Tibial nerve (tissue), 4 donors: ENCODE measurements at regions not wholly inside any gene's neighbourhood (a gene's known extent, or its start where the extent isn't known, plus 50 kb on each side); places are given as distances from the start of the nearest gene placed in this dataset.

Experiments
- DNase-seq, 2 donors: peaks; one replicate each; pipeline ENCODE4 v3.0.0-alpha.2; 2019; ENCODE audit warnings: low spot score in 2 of 2
- H3K27ac ChIP-seq, 4 donors: fragments of 200-600 bp; sonication (generic) in 3 of 4; one replicate each; pipeline ENCODE4 v1.5.1; 2017 to 2019; ENCODE audit warnings: mild to moderate bottlenecking in 1 of 4
- H3K27me3 ChIP-seq, 2 donors: fragments of 200-600 bp; sonication (generic) in 1 of 2; one replicate each; pipeline versions ENCODE4 v1.5.1 to v1.6.0; 2017 to 2019
- H3K36me3 ChIP-seq, 3 donors: fragments of 200-600 bp; sonication (generic); one replicate each; pipeline ENCODE4 v1.5.1; 2018 to 2019
- H3K4me1 ChIP-seq, 4 donors: fragments of 200-600 bp; sonication (generic) in 3 of 4; one replicate each; pipeline ENCODE4 v1.5.1; 2017 to 2019
- H3K4me3 ChIP-seq, 4 donors: fragments of 200-600 bp; sonication (generic) in 3 of 4; one replicate each; pipeline ENCODE4 v1.5.1; 2017 to 2019; ENCODE audit warnings: mild to moderate bottlenecking in 1 of 4, moderate library complexity in 1 of 4
- H3K9me3 ChIP-seq, 4 donors: fragments of 200-600 bp; sonication (generic) in 3 of 4; one replicate each; pipeline ENCODE4 v1.5.1; 2017 to 2019
- CTCF ChIP-seq, 5 experiments: fragments of 200-600 bp in 3 of 5; fragments of 450-650 bp in 2 of 5; sonication (generic) in 3 of 5; IDR thresholded peaks; one replicate each; pipeline ENCODE4 v1.5.1; 2016 to 2019; ENCODE audit warnings: antibody characterized with exemption in 5 of 5, mild to moderate bottlenecking in 3 of 5, moderate library complexity in 2 of 5
- EP300 ChIP-seq, 2 donors: sonication (generic); formaldehyde crosslinking; IDR thresholded peaks; one replicate each; pipeline ENCODE4 v1.6.1; 2017; ENCODE audit warnings: antibody characterized with exemption in 2 of 2, mild to moderate bottlenecking in 1 of 2
- POLR2A ChIP-seq, 2 donors: fragments of 450-650 bp; IDR thresholded peaks; one replicate each; pipeline ENCODE4 v1.6.1; 2017; ENCODE audit warnings: antibody characterized with exemption in 2 of 2, mild to moderate bottlenecking in 2 of 2, moderate library complexity in 2 of 2
- WGBS, 2 donors: methylation state at CpG; one replicate each; pipeline ENCODE4 v1.1.5; 2018; 5-methylcytosine and 5-hydroxymethylcytosine counted together

- Histone ChIP-seq H3K4me3 (no peak overlapping the region), H3K9me3 (no peaks in the 10 kb centered on the region), H3K4me1 (no peaks in the 10 kb centered on the region), H3K27ac (no peak overlapping the region), H3K27me3 (no peaks in the 10 kb centered on the region), H3K36me3 (no peaks in the 10 kb centered on the region)
- 76 to 79% methylated on average over 1 of the region's 1 CpG for whole genome bisulfite sequencing, 2 donors
- TF ChIP-seq CTCF (IDR thresholded peaks at IDR 0.05) (no peak), POLR2A (IDR thresholded peaks at IDR 0.05) (no peak), EP300 (IDR thresholded peaks at IDR 0.05) (no peak)
- no peak for DNase-seq
Observed at GRCh38 chr18:55694291-55694690, 106.3 kb upstream of the TCF4 start.

- TF ChIP-seq CTCF (IDR thresholded peaks at IDR 0.05) (no peak), EP300 (IDR thresholded peaks at IDR 0.05) (no peak), POLR2A (IDR thresholded peaks at IDR 0.05) (no peak)
- H3K27me3 ChIP-seq = no peaks in the 10 kb centered on the region
- 78% methylated on average over 4 of the region's 4 CpGs for WGBS, 2 donors
- H3K4me3 ChIP-seq = no peak overlapping the region
- H3K27ac ChIP-seq = no peak overlapping the region
- DNase-seq = no peak
- no peaks in the 10 kb centered on the region for H3K36me3 ChIP-seq
- no peaks in the 10 kb centered on the region for H3K9me3 ChIP-seq
- no peaks in the 10 kb centered on the region for H3K4me1 ChIP-seq
Observed at GRCh38 chr18:55688030-55688429, 100.0 kb upstream of the TCF4 start.

- Histone ChIP-seq H3K27me3 (no peaks in the 10 kb centered on the region), H3K4me1 (no peaks in the 10 kb centered on the region), H3K36me3 (no peaks in the 10 kb centered on the region), H3K9me3 (no peaks in the 10 kb centered on the region), H3K27ac (no peak overlapping the region), H3K4me3 (no peak overlapping the region)
- TF ChIP-seq POLR2A (IDR thresholded peaks at IDR 0.05) = no peak
- TF ChIP-seq EP300 (IDR thresholded peaks at IDR 0.05) = no peak
- no peak for TF ChIP-seq CTCF (IDR thresholded peaks at IDR 0.05)
- WGBS, 2 donors = 83 to 85% methylated on average over 3 of the region's 3 CpGs
- no peak for DNase-seq
Observed at GRCh38 chr18:55687106-55687505, 99.1 kb upstream of the TCF4 start.

- no peak for TF ChIP-seq EP300 (IDR thresholded peaks at IDR 0.05)
- TF ChIP-seq POLR2A (IDR thresholded peaks at IDR 0.05) = no peak
- no peak for TF ChIP-seq CTCF (IDR thresholded peaks at IDR 0.05)
- H3K4me3 ChIP-seq = no peak overlapping the region
- DNase-seq = no peak
- no peaks in the 10 kb centered on the region for H3K9me3 ChIP-seq
- H3K27ac ChIP-seq = no peak overlapping the region
- no peaks in the 10 kb centered on the region for H3K36me3 ChIP-seq
- no peaks in the 10 kb centered on the region for H3K27me3 ChIP-seq
- H3K4me1 ChIP-seq = no peaks in the 10 kb centered on the region
Observed at GRCh38 chr18:55685638-55686037, 97.6 kb upstream of the TCF4 start.

- H3K4me1 ChIP-seq = peaks cover 0 to 10% (median 0%) of the 10 kb centered on the region in 4 donors
- DNase-seq = peak in 1 of 2 donors; percentile 6
- peak overlapping the region in 1 of 4 donors; percentile 20 for H3K27ac ChIP-seq
- H3K27me3 ChIP-seq = no peaks in the 10 kb centered on the region
- peak overlapping the region in 1 of 4 donors; percentile 7 for H3K4me3 ChIP-seq
- TF ChIP-seq EP300 (IDR thresholded peaks at IDR 0.05) (no peak), CTCF (IDR thresholded peaks at IDR 0.05) (no peak), POLR2A (IDR thresholded peaks at IDR 0.05) (no peak)
- no peaks in the 10 kb centered on the region for H3K9me3 ChIP-seq
- 65 to 68% methylated on average over 12 of the region's 12 CpGs for WGBS, 2 donors
- H3K36me3 ChIP-seq = no peaks in the 10 kb centered on the region
Observed at GRCh38 chr18:55672574-55673361, 84.8 kb upstream of the TCF4 start.
